ENCODE measurements at regions not wholly inside any gene's neighbourhood (a gene's known extent, or its start where the extent isn't known, plus 50 kb on each side); places are given as distances from the start of the nearest gene placed in this dataset.
A peak's percentile ranks its signal among the peaks of the same experiment; 100 is the strongest.
"Not testable (repeated sequence)": the region's sequence is repeated elsewhere in the genome, so short reads cannot be mapped to it uniquely, and the experiment has no call there.

DNA sequence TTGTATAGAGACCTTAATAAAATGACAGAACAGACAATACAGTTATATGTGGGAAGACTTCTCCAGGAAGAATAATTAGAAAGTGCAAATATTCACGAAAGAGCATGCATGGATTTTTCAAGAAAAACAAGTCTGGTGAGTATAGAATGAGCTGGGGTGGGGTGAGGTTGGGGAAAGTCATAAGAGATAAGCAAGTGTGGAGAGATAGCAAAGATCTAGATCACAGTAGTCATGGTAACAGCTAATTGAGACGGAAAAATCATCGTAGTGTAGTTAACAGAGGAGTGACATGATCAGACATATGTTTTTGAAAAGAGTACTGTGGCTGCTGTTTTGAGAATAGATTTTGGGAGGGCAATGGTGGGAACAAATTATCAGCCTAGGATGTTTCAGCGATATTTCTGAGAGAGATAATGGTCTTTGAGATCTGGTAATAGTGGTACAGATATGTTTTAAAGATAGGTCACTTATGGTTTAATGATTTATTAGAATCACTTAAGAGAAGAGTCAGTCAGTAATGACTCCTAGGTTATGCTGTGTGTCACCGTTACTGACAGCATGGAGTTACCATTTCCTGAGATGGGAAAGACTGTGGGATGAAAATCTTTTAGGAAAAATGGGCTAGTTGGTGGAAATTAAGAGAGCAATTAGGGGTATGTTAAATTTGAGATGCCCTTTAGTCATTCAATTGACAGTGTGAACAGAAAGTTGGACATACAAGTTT, 248.5 kb upstream of the SLC8A1 start:
- DNase-seq: no peak

DNA sequence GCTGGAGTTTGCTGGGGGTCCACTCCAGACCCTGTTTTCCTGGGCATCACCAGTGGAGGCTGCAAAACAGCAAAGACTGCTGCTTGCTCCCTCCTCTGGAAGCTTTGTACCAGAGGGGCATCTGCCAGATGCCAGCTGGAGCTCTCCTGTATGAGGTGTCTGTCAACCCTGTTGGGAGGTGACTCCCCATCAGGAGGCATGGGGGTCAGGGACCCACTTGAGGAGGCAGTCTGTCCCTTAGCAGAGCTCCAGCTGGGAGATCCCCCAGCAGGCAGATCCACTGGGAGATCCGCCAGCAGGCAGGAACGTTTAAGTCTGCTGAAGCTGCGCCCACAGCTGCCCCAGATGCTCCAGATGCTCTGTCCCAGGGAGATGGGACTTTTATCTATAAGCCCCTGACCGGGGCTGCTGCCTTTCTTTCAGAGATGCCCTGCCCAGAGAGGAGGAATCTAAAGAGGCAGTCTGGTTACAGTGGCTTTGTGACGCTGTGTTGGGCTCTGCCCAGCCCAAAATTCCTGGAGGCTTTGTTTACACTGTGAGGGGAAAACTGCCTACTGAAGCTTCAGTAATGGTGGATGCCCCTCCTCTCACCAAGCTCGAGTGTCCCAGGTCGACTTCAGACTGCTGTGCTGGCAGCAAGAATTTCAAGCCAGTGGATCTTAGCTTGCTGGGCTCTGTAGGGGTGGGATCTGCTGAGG, 260.5 kb upstream of the SLC8A1 start:
- DNase-seq: not testable (repeated sequence)

DNA sequence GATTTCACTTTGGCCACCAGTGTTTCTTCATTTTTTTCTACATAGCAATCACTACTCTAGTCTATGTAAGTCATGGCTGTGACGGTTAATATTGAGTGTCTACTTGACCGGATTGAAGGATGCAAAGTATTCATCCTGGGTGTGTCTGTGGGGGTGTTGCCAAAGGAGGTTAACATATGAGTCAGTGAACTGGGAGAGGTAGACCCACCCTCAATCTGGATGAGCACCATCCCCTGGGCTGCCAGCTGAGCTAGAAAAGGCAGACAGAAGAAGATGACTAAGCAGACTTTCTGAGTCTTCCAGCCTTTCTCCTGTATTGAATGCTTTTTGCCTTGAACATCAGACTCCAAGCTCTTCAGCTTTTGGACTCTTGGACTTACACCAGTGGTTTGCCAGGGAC, 265.0 kb upstream of the SLC8A1 start:
- DNase-seq: no peak

DNA sequence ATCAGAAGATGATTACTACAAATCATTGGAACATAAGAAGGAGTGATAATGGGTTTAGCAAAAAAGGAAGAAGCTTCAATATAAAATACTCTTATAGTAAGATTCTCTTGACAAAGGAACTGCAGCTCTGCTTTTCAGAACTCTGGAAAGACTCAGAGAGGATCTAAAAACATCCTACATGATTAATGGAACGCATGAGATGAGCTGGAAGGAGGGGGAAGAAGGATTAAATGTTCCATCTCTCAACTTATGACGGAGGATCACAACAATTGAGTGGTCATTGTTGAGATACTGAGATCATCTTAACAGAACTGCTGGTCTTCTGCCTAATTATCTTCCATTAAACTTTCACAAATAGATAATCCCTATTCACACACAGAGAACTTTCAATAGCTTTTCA, 267.5 kb upstream of the SLC8A1 start:
- no peak for DNase-seq

DNA sequence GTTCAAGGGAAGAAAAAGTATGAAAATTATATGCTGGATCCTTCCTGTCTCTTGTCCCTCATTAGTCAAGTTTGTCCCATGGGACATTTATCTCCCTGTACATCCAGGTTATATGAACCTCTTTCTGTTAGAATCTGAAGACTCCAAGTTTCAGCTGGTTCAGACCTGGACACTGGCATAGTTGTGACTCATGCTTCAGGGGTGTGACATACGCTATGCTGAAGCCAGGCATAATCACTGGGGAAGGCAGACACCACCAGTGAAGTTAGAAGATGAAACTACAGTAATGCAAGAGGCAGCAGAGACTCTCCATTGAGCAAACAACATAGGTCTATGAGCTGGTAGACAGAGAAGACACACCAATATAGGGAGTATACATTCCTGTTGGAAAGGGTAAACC, 269.7 kb upstream of the SLC8A1 start:
- no peak for DNase-seq

DNA sequence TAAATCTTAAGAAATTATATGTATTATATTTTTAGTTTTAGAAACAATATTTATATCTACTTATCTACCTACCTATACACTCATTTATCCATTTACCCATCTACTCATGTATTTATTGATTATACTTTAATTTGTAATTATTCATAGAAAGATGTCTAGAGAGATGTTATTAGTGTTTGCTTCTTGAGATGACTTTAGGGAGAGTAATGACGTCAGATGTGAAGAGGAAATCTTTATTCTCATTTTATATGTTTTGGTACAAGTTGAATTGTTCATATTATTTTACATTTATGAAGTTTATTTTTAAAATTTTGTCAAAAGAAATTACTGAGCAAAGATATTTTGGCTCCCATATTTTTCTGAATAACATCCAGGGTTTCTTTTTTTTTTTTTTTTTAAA, 271.3 kb upstream of the SLC8A1 start:
- DNase-seq: no peak

DNA sequence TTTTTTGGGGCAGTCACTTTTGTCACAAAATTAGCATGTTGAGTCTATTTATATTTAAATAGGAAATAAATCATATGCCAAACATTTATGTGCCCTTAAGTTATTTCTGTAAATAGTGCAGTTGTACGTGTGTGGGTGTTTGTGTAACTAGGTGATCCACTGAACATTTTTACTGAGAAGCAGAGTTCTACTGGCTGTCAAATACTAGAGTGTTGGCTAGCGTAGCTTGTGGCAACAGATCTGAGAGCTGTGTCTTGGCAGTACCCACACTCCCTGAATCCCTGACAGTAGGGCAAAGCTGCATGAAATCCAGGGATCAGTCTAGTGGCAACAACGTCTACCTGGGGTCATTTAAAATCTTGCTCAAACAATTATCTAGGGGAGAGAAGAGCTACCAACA, 273.1 kb upstream of the SLC8A1 start:
- no peak for DNase-seq

DNA sequence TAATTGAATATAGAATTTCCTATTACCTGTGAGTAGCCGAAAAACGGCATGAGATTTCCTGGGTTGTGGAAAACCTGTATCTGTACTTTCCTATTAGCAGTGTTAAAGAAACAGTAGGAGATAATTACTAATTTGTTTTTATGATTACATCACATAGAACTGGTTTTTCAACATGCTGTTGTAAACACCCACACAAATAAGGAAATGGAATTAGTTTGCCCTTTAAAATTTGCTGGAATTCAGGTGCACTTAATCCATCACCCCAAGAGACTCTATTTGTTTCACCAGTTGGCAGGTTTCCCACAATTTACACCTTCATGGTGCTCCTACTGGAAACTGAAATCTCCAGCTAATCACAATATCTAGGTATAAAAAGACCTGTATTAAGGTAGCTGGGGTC, 274.1 kb upstream of the SLC8A1 start:
- no peak for DNase-seq

DNA sequence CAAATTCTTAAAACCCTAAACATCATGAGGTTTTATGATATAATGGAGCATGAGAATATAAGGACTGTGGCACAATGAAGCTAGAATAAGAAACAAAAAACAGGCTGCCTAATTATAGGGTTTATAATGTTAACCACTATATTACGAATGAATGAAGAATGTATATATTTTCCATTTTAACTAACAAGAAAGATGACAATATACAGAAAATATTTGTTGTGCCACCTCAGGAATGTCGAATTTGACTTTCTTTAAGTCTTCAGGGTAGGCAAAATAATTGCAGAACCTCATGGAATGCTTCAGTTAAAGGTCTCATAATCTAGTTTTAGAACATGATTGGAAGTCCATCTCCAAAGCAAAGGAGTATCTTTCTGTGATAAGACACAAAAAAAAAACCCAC, 282.9 kb upstream of the SLC8A1 start:
- DNase-seq: no peak

DNA sequence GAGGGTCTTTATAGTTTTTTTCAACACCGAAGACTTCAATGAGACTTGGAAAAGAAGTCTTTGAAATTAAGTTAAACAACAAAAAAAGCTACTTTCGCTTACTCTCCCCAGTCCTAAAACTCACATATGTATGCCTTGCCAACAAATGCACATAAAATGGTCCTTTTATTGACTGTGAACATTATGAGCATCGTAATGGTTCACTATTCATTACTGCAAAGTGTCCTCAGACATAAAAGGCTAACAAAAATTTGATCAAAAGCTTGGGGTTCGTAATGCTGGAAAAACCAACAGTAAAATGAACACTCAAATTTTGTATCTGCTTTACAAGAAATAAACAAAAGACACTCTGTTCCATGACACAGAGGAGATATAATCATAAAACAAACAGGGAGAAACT, 285.3 kb upstream of the SLC8A1 start:
- DNase-seq: no peak

DNA sequence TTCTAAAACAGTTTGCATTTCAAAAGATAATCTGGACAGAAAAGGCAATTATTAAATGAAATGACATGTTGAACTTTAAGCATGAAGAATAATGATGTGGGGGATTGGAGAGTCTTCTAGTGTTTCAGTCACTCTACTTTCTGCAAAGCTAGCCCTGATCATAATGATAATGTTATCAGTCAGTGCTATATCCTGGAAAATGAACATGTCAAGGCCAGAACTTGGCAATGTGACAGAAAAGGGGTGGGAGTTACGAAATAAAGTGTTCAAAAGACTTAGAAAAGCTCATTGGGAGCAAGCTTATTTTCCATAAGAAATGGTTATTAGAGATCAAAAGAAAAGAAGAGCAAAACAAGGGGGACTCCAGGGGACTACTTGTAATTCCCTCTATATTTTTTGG, 288.5 kb upstream of the SLC8A1 start:
- no peak for DNase-seq

DNA sequence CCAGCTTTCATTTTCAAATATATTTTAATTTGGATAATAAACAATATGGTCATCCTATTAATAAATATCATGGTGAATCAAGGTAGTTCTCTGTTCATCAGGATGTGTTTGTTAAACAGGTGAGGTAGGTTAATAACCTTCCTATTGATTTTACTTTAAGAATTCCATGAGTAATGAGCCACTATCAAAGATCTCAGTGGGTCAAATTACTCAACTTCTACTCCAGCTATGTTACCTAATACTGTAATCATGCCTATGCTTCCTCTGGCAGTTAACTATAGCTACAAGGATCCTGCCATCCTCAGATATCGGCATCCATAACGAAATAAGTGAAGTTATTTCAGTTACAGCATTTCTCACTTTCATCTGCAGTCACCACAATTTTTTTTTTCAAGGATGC, 289.6 kb upstream of the SLC8A1 start:
- no peak for DNase-seq

DNA sequence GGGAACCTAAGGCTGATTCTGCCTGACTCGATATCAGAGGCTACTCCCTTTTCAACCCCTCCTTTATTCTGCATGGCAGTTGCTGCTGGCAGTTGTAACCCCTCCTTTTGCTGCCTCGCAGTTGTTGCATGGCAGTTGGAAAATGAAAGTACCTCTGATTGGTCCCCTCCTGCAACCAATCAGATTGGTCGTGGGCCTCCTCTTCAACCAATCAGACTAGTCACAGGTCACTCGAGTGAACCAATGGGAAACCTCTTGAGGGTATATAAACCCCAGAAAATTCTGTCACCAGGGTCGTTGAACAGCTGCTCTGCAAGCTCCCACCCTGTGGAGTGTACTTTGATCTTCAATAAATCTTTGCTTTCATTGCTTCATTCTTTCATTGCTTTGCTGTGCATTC, 294.3 kb upstream of the SLC8A1 start:
- DNase-seq: no peak

DNA sequence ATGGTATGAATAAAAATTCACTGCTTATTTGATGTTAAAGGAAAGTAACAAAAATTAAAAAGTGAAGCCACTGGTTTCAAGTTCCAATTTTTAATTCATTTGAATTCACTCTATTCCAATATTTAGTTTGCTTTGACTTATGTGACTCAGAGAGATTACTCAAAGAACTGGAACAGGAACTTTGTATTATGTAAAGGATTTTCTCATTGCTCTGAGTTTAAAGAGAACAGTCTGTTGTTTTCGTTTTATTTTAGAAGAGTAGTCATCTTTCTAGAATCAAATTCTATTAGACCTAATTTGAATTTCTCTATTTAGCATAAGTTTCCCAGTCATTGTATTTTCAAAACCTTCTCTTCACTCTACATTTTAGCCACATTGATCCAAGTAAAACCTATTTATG, 300.1 kb upstream of the SLC8A1 start:
- DNase-seq: no peak

DNA sequence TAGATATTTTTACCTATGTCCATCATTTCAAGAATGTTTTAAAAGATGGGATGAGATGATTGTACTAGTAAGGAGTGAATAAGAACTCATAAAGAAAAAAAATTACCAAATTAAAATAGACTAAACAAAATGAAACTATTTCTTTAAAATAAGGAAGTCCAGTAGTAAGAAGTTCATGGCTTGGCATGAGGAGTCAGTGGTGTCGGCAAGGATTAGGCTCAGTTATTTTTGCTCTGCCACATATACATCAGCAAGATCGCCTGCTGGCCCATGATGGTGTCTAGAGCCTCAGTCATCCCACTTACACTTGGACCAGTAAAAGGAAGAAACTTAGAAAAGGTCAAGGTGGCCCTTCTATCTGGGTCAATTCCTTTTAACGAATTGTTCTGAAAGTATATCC, 300.9 kb upstream of the SLC8A1 start:
- no peak for DNase-seq

DNA sequence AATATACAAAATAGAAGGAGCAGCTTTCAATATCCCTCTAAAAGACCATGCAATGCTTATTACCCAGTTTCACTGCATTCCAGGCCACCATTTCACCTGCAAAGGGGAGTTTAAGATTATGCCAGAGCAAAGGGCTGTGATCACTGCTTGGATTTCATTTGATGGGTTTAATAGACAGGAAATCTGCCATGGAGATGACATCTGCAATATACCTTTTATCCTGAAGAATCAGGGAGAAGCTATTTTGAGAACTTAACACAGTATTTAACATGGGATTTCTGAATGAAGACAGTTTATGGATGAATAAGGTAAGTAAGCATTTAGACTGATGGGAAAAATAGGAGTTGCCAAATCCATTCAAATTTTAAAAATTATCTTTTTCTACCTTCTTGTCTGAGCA, 303.0 kb upstream of the SLC8A1 start:
- DNase-seq: no peak

DNA sequence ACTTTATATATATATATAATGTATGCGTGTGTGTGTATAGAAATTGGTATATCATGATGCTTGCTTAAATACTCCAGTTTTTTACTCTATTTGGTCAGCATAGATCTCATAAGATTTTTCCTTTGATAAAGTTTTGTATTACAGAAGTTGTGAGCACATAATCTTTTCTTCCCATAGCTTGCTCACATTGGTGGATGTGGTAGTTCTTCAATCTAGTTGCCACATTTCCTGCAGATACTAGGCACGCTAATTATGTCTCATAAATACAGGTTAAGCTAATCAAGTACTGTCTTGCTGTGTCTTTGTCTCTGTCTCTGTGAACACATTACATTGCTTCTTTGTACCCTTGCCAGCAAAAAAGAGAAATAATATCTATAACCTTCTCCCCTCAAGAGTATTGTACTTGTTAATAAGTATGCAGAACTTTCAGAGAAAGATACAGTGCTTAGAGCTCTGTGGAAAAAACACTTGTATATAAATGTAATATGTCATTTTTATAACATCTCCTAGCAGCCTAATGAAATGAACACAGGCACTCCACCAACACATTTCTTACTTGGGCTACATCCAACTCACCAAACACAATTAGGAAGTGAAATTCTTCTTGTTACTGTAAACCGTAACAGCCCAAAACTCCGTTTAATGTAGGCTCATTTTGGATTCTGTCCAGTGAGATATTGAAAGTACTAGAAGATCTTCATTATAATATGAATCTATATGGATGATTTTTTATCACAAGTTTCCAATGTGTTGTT, 306.7 kb upstream of the SLC8A1 start:
- DNase-seq: no peak

DNA sequence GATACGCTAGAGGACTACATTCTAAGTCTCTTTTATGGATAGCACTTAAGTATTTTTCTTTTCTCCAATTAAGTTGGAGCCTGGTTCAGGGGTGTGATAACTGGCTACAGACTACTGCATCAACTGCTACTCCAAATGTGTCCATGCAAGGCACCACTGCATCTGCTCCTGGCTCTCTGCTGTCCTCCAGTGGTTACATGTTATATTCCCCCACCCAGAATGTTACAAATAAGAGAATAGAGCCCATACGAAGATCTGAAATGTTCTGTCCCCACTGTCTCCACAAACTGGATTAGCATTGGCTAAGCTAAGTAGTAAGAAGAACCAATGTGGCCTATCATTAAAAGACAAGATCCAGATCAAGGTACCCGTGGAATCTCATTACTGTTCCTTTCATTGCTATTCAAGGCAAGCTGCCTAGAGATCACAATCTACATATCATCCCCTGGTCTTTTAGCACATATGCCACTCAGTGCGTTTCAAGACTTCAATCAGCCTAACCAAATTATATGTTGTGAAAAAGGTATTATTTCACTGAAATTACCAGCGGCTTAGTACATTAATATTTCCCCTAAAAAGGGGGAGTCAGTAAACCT, 308.3 kb upstream of the SLC8A1 start:
- DNase-seq: no peak

DNA sequence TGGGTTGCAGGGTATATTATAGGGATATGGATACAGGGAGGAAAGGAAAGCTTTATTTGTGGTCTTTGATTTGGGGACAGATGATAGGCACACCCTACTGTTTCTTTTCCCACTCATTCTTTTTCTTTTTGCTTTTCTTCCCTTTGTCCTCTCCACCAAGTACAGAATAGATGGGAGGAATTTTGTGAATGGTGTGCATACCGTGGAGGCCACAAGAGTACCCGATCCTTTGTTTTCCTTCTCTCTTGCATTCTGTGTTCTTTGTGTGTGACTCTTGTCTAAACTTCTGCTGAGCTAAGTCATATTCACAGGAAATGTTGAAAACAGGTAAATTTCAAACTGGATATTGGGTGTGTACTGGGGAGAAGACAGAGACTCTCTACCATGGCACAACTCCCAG, 321.4 kb upstream of the SLC8A1 start:
- DNase-seq: no peak

DNA sequence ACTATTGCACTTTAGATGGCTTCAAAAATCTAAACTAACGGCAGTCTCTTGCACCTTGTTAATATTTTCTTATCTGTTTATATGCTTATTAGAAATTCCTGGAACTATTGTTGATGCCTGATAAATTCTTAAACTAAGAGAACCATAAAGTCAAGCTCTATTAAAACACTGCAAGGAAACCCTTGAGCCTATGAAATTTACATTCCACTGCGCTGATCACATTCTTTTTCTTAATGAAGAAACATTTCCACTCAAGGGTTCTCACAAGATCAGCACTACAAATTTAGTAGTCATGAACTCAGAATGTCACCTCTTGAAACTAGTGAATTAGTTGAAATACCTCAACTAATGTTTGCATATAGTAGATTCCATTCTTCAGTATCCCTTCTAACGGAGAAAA, 331.8 kb upstream of the SLC8A1 start:
- no peak for DNase-seq

DNA sequence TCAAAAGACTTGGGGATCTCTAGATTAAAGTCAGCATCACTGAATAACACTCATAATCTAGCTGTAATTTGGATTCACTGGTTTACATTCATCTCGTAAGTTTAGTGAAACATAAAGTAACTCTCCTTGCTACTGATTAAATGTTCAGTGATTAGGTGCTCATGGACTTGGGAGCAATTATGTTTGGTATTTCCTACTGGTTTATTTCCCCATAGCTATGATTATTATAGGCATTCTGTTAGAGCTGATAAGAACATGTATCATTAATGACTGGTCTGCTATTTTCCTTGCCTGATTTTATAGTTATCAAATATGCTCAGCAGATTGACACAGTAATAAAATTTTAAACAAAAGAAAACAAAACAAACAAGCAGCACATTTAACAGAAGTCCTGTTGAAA, 334.7 kb upstream of the SLC8A1 start:
- no peak for DNase-seq

DNA sequence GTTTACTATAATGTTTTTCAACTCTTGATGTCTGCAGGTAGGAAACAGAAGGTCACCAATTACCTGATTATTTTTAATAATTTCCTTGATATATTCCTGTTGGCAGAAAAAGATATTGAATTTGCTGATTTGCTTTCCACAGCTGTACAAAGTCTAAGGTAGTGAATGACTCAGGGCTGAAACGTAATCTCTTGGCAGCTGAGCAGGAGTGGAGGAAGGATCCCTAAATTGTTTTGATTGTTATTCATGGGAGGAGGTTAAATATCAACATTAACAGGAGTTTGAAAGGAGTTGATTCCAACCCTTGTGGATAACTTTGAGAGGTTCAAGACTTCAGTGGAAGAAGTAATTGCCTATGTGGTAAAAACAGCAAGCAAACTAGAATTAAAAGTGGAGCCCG, 345.2 kb upstream of the SLC8A1 start:
- no peak for DNase-seq

DNA sequence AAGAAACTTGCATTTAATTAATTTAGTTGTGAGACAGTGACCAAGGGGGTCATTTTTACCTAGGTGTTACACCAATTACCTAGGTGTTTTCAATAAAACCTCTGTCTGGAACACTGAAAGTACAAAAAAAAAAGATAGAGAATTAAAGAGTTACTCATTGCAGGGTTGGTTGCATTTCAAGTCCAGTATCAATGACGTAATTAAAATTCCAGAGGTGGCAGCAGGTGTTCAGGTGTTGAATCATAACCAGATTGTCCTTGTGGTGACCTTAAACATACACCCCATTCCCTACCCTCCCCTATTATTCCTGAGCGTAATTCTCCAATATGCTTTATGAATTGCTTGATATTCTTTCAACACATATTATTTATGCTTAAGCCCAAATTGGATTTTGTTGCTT, 352.0 kb upstream of the SLC8A1 start:
- DNase-seq: peak; percentile 19
